ENCODE measurements at regions not wholly inside any gene's neighbourhood (a gene's known extent, or its start where the extent isn't known, plus 50 kb on each side); places are given as distances from the start of the nearest gene placed in this dataset.
"Not testable (repeated sequence)": the region's sequence is repeated elsewhere in the genome, so short reads cannot be mapped to it uniquely, and the experiment has no call there.

DNA sequence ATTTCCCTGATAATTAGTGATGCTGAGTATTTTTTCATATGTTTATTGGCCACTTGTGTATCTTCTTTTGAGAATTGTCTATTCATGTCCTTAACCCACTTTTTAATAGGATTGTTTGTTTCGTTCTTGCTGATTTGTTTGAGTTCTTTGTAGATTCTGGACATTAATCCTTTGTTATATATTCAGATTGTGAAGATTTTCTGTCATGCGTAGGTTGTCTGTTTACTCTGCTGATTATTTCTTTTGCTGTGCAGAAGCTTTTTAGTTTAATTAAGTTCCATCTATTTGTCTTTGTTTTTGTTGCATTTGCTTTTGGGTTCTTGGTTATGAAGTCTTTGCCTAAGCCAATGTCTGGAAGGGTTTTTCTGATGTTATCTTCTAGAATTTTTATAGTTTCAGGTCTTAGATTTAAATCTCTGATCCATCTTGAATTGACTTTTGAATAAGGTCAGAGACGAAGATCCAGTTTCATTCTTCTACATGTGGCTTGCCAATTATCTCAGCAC is 438.4 kb upstream of the TBL1XR1 start:
- H3K36me3 ChIP-seq (ENCODE audit: control insufficient read depth in 5 of 5, insufficient read depth in 5 of 5, low read length in 5 of 5); H3K9me3 ChIP-seq (ENCODE audit: control insufficient read depth in 5 of 5, low read length in 5 of 5); H3K9ac ChIP-seq (ENCODE audit: low read length in 5 of 5); H3K4me3 ChIP-seq (ENCODE audit: low read depth in 1 of 5, low read length in 5 of 5); H3K27me3 ChIP-seq (ENCODE audit: control insufficient read depth in 5 of 5, insufficient read depth in 4 of 5, low read length in 5 of 5); H3K27ac ChIP-seq (ENCODE audit: low read depth, low read length): not testable (repeated sequence)
- H3K4me1 ChIP-seq (ENCODE audit: control insufficient read depth in 5 of 5, insufficient read depth in 5 of 5, low read length in 5 of 5), result peaks cover 0 to 11% (median 3%) of the 10 kb centered on the region in 5 donors

DNA sequence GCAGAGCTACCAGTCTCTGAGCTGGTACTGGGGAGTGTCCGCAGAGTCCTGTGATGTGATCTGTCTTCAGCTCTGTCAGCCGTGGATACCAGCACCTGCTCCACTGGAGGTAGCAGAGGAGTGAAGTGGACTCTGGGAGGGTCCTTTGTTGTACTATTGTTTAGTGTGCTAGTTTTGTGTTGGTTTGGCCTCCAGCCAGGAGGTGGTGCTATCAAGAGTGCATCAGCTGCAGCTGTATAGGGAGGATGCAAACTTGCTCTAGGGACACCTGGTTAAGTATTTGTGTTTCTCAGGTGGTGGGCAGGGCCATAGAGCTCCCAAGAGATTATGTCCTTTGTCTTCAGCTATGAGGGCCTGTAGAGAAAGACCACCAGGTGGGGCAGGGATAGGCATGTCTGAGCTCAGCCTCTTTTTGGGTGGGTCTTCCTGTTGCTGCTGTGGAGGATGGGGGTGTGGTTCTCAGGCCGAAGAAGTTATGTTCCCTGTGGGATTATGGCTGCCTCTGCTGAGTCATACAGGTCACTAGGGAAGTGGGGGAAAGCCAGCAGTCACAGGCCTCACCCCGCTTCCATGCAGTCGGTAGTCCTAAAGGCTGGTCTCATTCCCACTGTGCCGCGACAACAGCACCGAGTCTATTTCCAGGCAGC is 443.2 kb upstream of the TBL1XR1 start:
- no peaks in the 10 kb centered on the region for H3K9me3 ChIP-seq (ENCODE audit: control insufficient read depth in 5 of 5, low read length in 5 of 5)
- H3K9ac ChIP-seq (ENCODE audit: low read length in 5 of 5), result no peak overlapping the region
- peaks cover 0 to 9% (median 6%) of the 10 kb centered on the region in 5 donors for H3K4me1 ChIP-seq (ENCODE audit: control insufficient read depth in 5 of 5, insufficient read depth in 5 of 5, low read length in 5 of 5)
- H3K27me3 ChIP-seq (ENCODE audit: control insufficient read depth in 5 of 5, insufficient read depth in 4 of 5, low read length in 5 of 5), result no peaks in the 10 kb centered on the region
- no peaks in the 10 kb centered on the region for H3K36me3 ChIP-seq (ENCODE audit: control insufficient read depth in 5 of 5, insufficient read depth in 5 of 5, low read length in 5 of 5)
- H3K4me3 ChIP-seq (ENCODE audit: low read depth in 1 of 5, low read length in 5 of 5), result no peak overlapping the region
- no peak overlapping the region for H3K27ac ChIP-seq (ENCODE audit: low read depth, low read length)

DNA sequence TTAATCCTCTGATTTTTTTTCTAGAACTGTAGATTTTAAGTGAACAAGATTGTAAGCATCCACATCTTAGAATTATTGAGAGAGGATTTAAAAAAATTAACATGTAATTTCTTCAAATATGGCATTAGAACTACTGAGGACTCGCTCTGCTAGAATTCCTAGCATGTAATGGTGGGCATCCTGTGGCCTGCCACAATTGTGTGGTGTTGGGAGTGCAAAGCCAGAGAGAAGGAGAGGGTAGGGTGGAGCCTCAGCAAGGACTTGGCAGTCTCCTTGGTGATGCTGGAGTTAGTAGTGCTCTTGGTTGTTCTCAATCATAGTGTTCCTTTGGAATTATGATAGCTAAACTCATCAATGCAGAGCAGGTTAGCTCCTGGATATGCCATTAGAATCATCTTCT is 443.9 kb upstream of the TBL1XR1 start:
- no peak overlapping the region for H3K4me3 ChIP-seq (ENCODE audit: low read depth in 1 of 5, low read length in 5 of 5)
- peaks cover 0 to 9% (median 6%) of the 10 kb centered on the region in 5 donors for H3K4me1 ChIP-seq (ENCODE audit: control insufficient read depth in 5 of 5, insufficient read depth in 5 of 5, low read length in 5 of 5)
- no peak overlapping the region for H3K27ac ChIP-seq (ENCODE audit: low read depth, low read length)
- no peaks in the 10 kb centered on the region for H3K36me3 ChIP-seq (ENCODE audit: control insufficient read depth in 5 of 5, insufficient read depth in 5 of 5, low read length in 5 of 5)
- no peaks in the 10 kb centered on the region for H3K27me3 ChIP-seq (ENCODE audit: control insufficient read depth in 5 of 5, insufficient read depth in 4 of 5, low read length in 5 of 5)
- H3K9me3 ChIP-seq (ENCODE audit: control insufficient read depth in 5 of 5, low read length in 5 of 5), result no peaks in the 10 kb centered on the region
- no peak overlapping the region for H3K9ac ChIP-seq (ENCODE audit: low read length in 5 of 5)

DNA sequence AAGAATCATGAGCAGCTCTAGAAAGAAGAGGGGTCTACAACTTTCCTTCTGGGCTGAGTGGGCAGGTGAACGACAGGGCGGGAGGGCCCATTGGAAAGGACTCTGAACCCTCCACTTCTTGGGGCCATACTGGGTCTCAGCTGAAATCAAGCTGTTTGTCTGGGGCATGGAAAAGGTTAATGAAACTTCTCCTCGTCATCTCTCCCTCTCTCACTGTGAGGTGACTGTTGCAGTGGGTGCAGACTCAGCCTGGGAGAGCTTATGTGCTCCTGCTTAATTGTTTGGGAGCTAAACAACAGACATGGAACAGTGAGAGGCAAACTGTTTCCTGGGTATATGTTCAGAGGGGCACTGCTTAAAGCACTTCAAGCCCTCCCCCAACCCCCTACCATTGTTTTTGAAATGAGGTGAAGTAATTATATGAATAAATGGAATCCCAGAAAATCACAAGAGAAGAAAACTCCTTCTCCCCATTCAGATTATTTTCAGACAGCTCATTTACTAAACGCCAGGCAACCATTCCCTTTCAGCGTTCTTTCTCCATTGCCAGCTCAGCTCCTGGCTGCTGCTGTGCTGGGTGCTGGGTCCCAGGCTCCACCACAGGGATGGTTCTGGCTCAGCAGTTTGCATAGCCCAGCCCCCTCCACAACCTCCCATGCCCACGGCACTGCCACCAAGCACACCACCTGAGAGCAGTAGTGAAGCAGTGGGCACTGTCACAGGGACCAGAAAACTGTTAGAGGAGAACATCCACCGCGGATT is 444.9 kb upstream of the TBL1XR1 start:
- Histone ChIP-seq H3K4me1 (ENCODE audit: control insufficient read depth in 5 of 5, insufficient read depth in 5 of 5, low read length in 5 of 5) (peaks cover 0 to 9% (median 9%) of the 10 kb centered on the region in 5 donors), H3K9ac (ENCODE audit: low read length in 5 of 5) (no peak overlapping the region), H3K4me3 (ENCODE audit: low read depth in 1 of 5, low read length in 5 of 5) (no peak overlapping the region), H3K36me3 (ENCODE audit: control insufficient read depth in 5 of 5, insufficient read depth in 5 of 5, low read length in 5 of 5) (no peaks in the 10 kb centered on the region), H3K27me3 (ENCODE audit: control insufficient read depth in 5 of 5, insufficient read depth in 4 of 5, low read length in 5 of 5) (no peaks in the 10 kb centered on the region), H3K9me3 (ENCODE audit: control insufficient read depth in 5 of 5, low read length in 5 of 5) (no peaks in the 10 kb centered on the region), H3K27ac (ENCODE audit: low read depth, low read length) (no peak overlapping the region)

DNA sequence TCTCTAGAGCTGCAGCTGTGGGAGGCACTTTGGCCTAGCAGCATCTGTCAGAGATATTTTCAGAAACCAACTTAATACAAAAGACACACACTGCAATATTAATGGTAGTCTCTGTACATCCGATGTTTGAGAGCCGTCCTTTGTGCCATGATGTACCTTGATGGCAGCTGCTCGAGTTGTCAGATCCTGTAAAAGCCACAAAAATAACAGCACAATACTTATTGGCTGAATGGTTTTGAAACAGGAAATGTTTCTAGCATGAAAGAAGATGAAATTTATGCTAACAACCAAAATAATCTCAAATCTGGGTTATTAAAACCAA is 445.5 kb upstream of the TBL1XR1 start:
- H3K36me3 ChIP-seq (ENCODE audit: control insufficient read depth in 5 of 5, insufficient read depth in 5 of 5, low read length in 5 of 5), result no peaks in the 10 kb centered on the region
- H3K27ac ChIP-seq (ENCODE audit: low read depth, low read length), result no peak overlapping the region
- H3K9ac ChIP-seq (ENCODE audit: low read length in 5 of 5), result no peak overlapping the region
- no peak overlapping the region for H3K4me3 ChIP-seq (ENCODE audit: low read depth in 1 of 5, low read length in 5 of 5)
- peaks cover 0 to 9% (median 9%) of the 10 kb centered on the region in 5 donors for H3K4me1 ChIP-seq (ENCODE audit: control insufficient read depth in 5 of 5, insufficient read depth in 5 of 5, low read length in 5 of 5)
- no peaks in the 10 kb centered on the region for H3K27me3 ChIP-seq (ENCODE audit: control insufficient read depth in 5 of 5, insufficient read depth in 4 of 5, low read length in 5 of 5)
- H3K9me3 ChIP-seq (ENCODE audit: control insufficient read depth in 5 of 5, low read length in 5 of 5), result no peaks in the 10 kb centered on the region

DNA sequence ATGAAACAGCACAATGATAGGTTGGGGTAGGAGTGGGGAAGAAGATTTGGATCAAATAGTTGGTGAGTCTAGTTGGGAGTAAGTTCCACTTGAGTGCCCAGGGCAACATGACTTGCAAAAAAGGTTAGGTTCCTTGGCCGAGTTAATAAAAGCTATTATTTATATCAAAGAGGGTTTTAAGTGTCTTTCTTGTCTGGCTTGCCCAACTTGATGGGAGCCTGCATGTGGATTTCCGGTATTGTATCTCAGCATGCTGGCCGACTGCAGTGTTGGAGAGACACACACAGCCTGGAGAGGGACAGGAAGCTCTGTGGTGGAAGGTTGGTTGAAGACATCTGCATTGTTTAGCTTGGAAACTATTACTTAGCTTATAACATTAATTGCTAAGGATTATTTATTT is 449.5 kb upstream of the TBL1XR1 start:
- Histone ChIP-seq H3K4me3 (ENCODE audit: low read depth in 1 of 5, low read length in 5 of 5) (no peak overlapping the region), H3K27ac (ENCODE audit: low read depth, low read length) (no peak overlapping the region), H3K27me3 (ENCODE audit: control insufficient read depth in 5 of 5, insufficient read depth in 4 of 5, low read length in 5 of 5) (no peaks in the 10 kb centered on the region), H3K9ac (ENCODE audit: low read length in 5 of 5) (no peak overlapping the region), H3K9me3 (ENCODE audit: control insufficient read depth in 5 of 5, low read length in 5 of 5) (no peaks in the 10 kb centered on the region), H3K4me1 (ENCODE audit: control insufficient read depth in 5 of 5, insufficient read depth in 5 of 5, low read length in 5 of 5) (peaks cover 0 to 4% (median 0%) of the 10 kb centered on the region in 5 donors), H3K36me3 (ENCODE audit: control insufficient read depth in 5 of 5, insufficient read depth in 5 of 5, low read length in 5 of 5) (no peaks in the 10 kb centered on the region)

DNA sequence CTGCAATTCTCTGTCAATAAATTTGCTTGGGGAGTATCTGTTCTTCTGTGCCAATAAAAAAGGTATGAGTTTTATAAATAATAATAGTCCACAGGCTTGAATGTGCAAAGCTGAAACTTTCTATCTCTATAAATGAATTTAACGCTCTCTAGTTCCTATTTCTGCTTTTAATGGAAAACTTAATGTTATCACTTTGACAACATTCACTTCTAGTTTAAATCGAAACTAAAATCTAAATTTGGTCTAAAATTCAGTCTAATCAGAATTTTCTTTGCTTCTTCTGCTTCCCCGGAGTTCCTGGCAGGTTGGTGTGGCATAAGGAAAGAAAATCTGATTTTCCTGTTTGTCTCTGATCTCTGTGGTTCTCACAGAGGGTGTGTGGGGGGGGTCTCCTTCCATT is 450.1 kb upstream of the TBL1XR1 start:
- Histone ChIP-seq H3K27ac (ENCODE audit: low read depth, low read length) (no peak overlapping the region), H3K27me3 (ENCODE audit: control insufficient read depth in 5 of 5, insufficient read depth in 4 of 5, low read length in 5 of 5) (no peaks in the 10 kb centered on the region), H3K4me1 (ENCODE audit: control insufficient read depth in 5 of 5, insufficient read depth in 5 of 5, low read length in 5 of 5) (peaks cover 0 to 4% (median 0%) of the 10 kb centered on the region in 5 donors), H3K9ac (ENCODE audit: low read length in 5 of 5) (no peak overlapping the region), H3K4me3 (ENCODE audit: low read depth in 1 of 5, low read length in 5 of 5) (no peak overlapping the region), H3K36me3 (ENCODE audit: control insufficient read depth in 5 of 5, insufficient read depth in 5 of 5, low read length in 5 of 5) (no peaks in the 10 kb centered on the region), H3K9me3 (ENCODE audit: control insufficient read depth in 5 of 5, low read length in 5 of 5) (no peaks in the 10 kb centered on the region)

DNA sequence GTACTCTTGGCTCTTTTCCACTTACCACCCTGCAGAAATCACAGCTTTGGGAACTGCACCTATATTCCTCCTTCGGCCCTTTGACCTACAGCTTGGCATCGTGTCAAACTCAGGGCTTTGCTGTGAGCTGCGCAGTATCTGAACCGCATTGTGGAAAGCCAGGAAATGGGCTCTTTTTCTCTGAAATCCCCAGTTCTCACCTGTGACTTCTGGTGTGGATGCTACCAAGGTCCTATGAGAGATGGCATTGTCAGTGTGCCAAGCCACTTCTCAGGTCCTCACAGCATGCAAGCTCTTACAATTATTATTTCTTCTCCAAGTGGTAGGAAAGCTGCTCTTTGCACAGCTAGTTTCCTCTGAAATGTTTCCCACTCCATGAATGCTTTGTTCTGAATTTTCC is 450.6 kb upstream of the TBL1XR1 start:
- no peak overlapping the region for H3K27ac ChIP-seq (ENCODE audit: low read depth, low read length)
- no peaks in the 10 kb centered on the region for H3K9me3 ChIP-seq (ENCODE audit: control insufficient read depth in 5 of 5, low read length in 5 of 5)
- no peaks in the 10 kb centered on the region for H3K36me3 ChIP-seq (ENCODE audit: control insufficient read depth in 5 of 5, insufficient read depth in 5 of 5, low read length in 5 of 5)
- no peak overlapping the region for H3K9ac ChIP-seq (ENCODE audit: low read length in 5 of 5)
- no peak overlapping the region for H3K4me3 ChIP-seq (ENCODE audit: low read depth in 1 of 5, low read length in 5 of 5)
- no peaks in the 10 kb centered on the region for H3K27me3 ChIP-seq (ENCODE audit: control insufficient read depth in 5 of 5, insufficient read depth in 4 of 5, low read length in 5 of 5)
- H3K4me1 ChIP-seq (ENCODE audit: control insufficient read depth in 5 of 5, insufficient read depth in 5 of 5, low read length in 5 of 5), result peaks cover 0 to 4% (median 0%) of the 10 kb centered on the region in 5 donors

DNA sequence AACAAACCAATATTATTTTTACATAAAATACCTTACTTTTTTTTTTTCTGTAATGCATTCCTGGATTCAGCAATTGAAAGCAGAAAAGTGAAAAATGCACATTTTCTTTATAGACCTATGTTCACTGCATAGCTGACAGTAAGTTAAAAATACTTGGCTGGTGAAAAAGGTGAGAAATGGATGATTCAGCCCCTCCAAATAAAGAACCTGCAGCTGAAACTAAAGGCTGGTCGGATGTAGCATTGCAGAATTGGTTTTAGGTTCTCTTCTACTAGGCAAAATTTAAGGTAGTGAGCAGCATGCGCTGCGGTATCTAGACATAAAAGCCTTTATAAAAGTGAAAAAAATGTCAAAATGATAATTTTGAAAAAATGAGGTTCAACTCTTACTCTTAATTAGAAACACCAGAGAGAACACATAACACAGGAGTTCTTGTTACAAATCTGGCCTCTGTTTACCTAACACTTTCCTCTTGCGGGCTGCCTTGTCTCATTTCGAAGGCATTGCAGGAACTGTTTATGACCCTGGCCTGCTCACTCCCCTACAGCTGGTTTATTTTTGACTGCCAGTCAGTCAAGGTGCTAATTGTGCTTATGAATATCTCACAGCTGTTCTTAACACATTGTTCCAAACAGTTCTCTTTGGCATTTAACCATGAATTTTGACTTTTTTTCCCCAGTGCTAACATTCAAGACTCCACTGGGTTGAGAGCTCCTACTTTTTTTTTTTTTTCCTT is 455.4 kb upstream of the TBL1XR1 start:
- Histone ChIP-seq H3K9me3 (ENCODE audit: control insufficient read depth in 5 of 5, low read length in 5 of 5) (peaks cover 0 to 3% (median 0%) of the 10 kb centered on the region in 5 donors), H3K9ac (ENCODE audit: low read length in 5 of 5) (no peak overlapping the region), H3K36me3 (ENCODE audit: control insufficient read depth in 5 of 5, insufficient read depth in 5 of 5, low read length in 5 of 5) (no peaks in the 10 kb centered on the region), H3K27ac (ENCODE audit: low read depth, low read length) (no peak overlapping the region), H3K27me3 (ENCODE audit: control insufficient read depth in 5 of 5, insufficient read depth in 4 of 5, low read length in 5 of 5) (no peaks in the 10 kb centered on the region), H3K4me1 (ENCODE audit: control insufficient read depth in 5 of 5, insufficient read depth in 5 of 5, low read length in 5 of 5) (peaks cover 0 to 4% (median 0%) of the 10 kb centered on the region in 5 donors), H3K4me3 (ENCODE audit: low read depth in 1 of 5, low read length in 5 of 5) (no peak overlapping the region)

DNA sequence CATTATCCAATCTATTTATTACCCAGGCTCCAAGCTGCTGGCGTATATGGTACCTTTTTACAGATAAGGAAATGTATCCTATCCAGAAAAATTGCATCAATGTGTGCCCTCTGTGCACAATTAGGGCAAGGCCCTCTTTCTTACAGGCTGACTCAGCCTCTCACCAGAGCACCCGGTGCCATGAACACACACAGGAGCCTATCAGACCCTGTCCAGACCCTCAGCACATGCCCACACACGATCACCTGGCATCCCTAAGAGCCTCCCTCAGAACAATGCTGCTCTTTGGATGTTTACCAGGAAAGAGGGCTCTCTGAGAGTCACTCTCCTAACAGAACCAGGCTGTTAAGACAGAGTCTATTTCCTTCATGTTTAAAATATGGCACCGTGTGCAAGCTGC is 460.0 kb upstream of the TBL1XR1 start:
- Histone ChIP-seq H3K27me3 (ENCODE audit: control insufficient read depth in 5 of 5, insufficient read depth in 4 of 5, low read length in 5 of 5) (no peaks in the 10 kb centered on the region), H3K4me1 (ENCODE audit: control insufficient read depth in 5 of 5, insufficient read depth in 5 of 5, low read length in 5 of 5) (peaks cover 0 to 4% (median 2%) of the 10 kb centered on the region in 5 donors), H3K9ac (ENCODE audit: low read length in 5 of 5) (no peak overlapping the region), H3K27ac (ENCODE audit: low read depth, low read length) (no peak overlapping the region), H3K4me3 (ENCODE audit: low read depth in 1 of 5, low read length in 5 of 5) (no peak overlapping the region), H3K36me3 (ENCODE audit: control insufficient read depth in 5 of 5, insufficient read depth in 5 of 5, low read length in 5 of 5) (no peaks in the 10 kb centered on the region), H3K9me3 (ENCODE audit: control insufficient read depth in 5 of 5, low read length in 5 of 5) (peaks cover 0 to 3% (median 0%) of the 10 kb centered on the region in 5 donors)
